Muscle of leg (tissue), 3 donors: ENCODE measurements at regions not wholly inside any gene's neighbourhood (a gene's known extent, or its start where the extent isn't known, plus 50 kb on each side); places are given as distances from the start of the nearest gene placed in this dataset.
A peak's percentile ranks its signal among the peaks of the same experiment; 100 is the strongest.

Experiments used
- DNase-seq: peaks from one replicate; pipeline ENCODE4 v3.0.0; 2013
- H3K27ac ChIP-seq: one replicate; pipeline ENCODE4 v1.5.1; 2013; ENCODE audit warnings: mild to moderate bottlenecking, low read length, control low read depth
- H3K27me3 ChIP-seq: one replicate; pipeline ENCODE4 v1.6.1; 2013; ENCODE audit warnings: low read length; ENCODE audit not compliant: control insufficient read depth, insufficient read depth
- H3K36me3 ChIP-seq: one replicate; pipeline ENCODE4 v1.6.1; 2013; ENCODE audit warnings: low read length; ENCODE audit not compliant: control insufficient read depth, insufficient read depth
- H3K4me1 ChIP-seq: one replicate; pipeline ENCODE4 v1.6.1; 2013; ENCODE audit warnings: low read length; ENCODE audit not compliant: control insufficient read depth, insufficient read depth
- H3K4me3 ChIP-seq: one replicate; pipeline ENCODE4 v1.5.1; 2013; ENCODE audit warnings: low read length, control low read depth
- H3K9me3 ChIP-seq: replicated peaks from 2 replicates; pipeline ENCODE4 v1.6.1; 2013; ENCODE audit warnings: low read depth, low read length; ENCODE audit not compliant: control insufficient read depth
- WGBS: methylation state at CpG from one replicate; pipeline ENCODE4 v1.1.5; 2013; ENCODE audit warnings: missing lambda C conversion rate; ENCODE audit not compliant: insufficient coverage; 5-methylcytosine and 5-hydroxymethylcytosine counted together

DNA sequence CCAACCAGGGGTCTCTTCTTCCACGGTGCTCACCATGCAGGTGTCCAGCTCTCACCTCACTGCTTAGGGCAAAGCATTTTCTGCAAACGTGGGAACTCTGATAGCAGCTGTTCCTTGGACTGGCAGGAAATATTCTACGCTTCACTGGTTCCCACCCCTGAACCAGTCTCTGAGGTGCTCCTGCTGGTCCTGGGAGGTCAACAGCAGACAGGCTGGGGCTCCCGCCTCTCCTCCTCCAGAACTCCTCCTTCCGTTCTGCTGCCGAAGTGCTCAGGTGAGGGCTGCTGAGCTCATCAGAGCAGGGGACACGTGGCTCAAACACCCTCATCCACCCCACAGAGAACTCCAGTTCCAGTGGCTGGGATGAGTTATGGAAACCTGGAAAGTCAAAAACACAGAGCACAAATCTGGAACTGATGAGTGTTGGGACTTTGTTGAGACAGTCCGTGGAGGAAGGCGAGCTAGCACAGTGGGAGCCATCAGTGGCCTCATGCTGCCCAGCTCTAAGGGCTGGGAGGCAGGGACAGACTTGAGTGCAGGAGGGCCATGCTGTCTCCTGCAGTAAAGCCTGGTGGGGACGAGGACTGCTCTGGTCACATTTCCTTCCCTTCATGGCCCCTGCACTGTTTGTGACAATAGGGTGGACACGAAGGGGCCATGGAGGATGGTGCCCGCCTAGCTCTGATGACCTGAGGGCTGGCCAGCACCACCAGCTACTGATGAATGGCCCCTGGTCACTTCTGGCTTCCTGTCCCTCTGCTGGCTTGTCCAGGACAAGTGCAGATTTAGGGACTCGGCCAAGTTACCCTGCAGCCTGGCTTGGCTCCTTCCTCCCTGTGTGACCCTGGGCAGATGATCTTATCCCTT is 137.8 kb downstream of the KLF13 start:
- DNase-seq, result no peak
- H3K27ac ChIP-seq, result no peak overlapping the region
- H3K36me3 ChIP-seq, result no peaks in the 10 kb centered on the region
- peaks cover 20% of the 10 kb centered on the region for H3K27me3 ChIP-seq
- H3K4me1 ChIP-seq, result peaks cover 9% of the 10 kb centered on the region
- no peaks in the 10 kb centered on the region for H3K9me3 ChIP-seq
- 83% methylated on average over 7 of the region's 13 CpGs for WGBS
- no peak overlapping the region for H3K4me3 ChIP-seq

DNA sequence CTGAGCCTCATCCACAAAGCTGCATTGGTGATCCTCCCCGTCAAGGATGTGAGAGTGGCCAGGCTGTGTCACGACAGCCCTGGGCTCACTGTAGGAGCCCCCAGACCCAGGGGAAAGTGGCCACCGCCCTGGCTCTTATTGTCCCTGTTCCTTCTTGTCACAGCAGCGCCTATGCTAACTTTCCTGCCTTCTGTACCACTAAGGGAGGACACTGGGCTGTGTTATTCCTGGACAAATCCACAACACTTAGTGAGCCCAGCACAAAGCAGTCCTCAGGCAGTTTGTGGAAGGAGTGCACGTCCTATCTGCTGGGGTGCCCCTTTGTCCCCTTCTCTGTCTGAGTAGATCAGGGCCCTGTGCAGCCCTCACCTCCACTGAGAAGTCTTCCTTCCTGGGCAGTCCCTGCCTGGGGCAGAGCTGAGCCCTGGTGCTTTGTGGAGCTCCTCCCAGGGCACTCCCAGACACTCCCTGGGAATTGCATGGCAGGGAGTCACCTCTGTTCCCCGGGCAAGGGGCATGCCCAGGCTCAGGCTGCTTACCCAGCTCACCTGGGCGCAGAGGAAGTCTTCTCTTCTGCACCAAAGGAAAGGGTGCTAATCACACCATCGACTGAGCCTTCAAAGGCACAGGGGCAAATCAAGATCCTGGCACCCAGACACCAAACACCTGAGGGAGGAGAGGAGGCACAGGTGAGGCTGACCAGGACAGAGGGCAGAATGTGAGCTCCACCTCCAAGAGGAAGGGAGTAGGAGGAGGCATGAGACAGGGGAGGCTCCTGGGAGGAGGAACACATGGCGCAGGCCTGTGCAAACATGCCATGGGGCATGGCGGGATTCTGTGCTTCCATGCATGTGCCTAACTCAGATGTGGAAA is 138.7 kb downstream of the KLF13 start:
- H3K9me3 ChIP-seq, result no peaks in the 10 kb centered on the region
- 81% methylated on average over 9 of the region's 10 CpGs for WGBS
- H3K4me1 ChIP-seq, result peaks cover 16% of the 10 kb centered on the region
- no peak overlapping the region for H3K27ac ChIP-seq
- H3K36me3 ChIP-seq, result no peaks in the 10 kb centered on the region
- no peak for DNase-seq
- H3K4me3 ChIP-seq, result no peak overlapping the region
- peaks cover 20% of the 10 kb centered on the region for H3K27me3 ChIP-seq

DNA sequence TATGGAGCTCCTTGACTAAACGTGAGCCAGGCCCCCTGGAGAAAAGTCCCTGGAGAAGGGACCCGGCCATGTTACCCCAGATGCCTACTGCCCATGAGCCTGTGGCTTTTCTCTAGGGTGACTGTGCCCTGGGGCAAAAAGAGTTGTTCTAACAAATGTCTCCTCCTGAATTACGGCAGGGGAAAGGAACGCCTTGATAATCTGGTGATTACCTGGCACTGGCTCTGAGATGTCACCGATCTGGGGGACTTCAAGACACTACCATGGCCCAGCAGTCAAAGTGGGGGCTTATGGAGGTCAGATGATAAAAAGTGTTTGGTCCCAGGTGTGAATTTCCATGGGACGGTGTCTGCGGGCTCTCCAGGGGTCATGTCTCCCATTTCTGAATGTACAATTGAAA is 140.7 kb downstream of the KLF13 start:
- WGBS, result 75% methylated on average over 5 of the region's 7 CpGs
- peaks cover 27% of the 10 kb centered on the region for H3K27me3 ChIP-seq
- H3K36me3 ChIP-seq, result no peaks in the 10 kb centered on the region
- H3K4me3 ChIP-seq, result no peak overlapping the region
- peaks cover 29% of the 10 kb centered on the region for H3K4me1 ChIP-seq
- no peak for DNase-seq
- no peaks in the 10 kb centered on the region for H3K9me3 ChIP-seq
- H3K27ac ChIP-seq, result no peak overlapping the region

DNA sequence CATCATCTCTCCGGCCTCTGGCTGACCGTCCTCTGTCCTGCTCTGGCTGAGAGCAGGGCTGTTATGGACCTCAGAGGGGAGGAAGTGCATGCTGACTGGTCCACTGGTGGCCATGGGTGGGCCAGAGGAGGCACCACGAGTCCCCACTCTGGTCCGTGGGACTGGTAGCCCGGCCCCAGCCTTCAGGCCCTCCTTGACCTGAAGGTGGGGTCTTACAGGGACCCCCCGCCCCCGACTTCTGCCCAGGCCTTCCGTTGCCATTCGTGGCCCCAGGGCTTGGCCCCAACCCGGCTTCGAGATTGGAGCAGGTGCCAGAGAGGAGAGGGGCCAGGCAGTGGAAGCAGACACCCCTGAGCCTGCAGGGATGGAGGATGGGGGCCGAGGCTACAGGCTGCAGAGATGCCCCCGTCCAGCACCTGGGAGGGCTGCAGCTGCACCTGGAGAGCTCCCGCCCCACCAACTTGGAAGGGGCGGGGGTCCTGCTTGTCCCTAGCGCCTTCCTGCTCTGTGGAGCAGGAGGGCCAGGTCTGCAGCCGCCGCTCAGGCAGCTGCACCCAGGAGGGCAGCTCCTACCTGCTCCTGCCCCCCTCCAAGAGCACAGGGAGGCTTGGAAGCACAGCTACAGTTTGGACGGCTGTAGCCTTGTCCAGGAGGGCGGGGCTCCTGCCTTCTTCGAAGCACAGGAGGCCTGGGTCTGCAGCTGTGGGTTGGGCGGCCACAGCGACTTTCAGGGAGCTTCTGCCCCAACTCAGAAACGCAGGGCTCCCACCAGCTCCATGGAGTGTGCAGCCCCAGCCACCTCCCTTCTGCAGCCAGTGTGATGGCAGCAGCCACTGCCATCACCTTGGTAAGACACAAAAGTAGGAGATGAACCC is 142.5 kb downstream of the KLF13 start:
- WGBS, result 79% methylated on average over 23 of the region's 24 CpGs
- H3K9me3 ChIP-seq, result no peaks in the 10 kb centered on the region
- H3K36me3 ChIP-seq, result no peaks in the 10 kb centered on the region
- no peak overlapping the region for H3K4me3 ChIP-seq
- no peak for DNase-seq
- H3K27ac ChIP-seq, result no peak overlapping the region
- peaks cover 29% of the 10 kb centered on the region for H3K27me3 ChIP-seq
- H3K4me1 ChIP-seq, result peaks cover 36% of the 10 kb centered on the region

DNA sequence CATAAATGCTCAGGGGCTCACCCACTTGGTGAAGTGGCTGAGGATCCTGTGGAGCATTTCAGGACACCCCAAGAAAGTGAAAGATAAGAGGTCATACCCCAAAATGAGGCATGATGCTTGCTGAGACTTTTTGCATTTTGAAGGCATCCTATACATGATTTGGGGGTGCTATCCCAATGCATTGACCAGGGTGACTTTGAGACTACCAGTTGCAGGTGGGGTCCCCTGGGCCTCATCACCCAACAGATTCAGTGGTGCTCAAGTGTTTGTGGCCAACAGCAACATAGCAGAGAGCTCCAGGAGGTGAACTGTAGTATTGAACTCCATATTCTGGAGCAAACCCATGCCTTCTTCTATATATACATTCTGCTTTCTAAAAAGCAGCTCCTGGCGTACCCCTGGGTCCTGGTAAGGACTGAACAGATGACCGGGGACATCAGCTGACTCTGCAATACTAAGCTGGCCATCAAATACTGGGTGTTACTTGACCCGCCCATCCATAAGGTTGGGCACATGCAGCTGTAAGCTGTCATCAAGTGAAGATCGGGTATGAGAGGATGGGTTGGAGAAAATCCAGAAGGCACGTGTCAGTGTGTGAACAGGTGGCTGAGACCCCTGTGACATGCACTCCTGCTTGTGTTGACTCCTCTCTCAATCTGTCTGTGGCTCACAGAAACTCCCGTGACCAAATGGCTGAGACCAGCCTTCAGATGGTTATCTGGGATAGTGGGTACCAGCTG is 143.3 kb downstream of the KLF13 start:
- H3K27me3 ChIP-seq, result peaks cover 22% of the 10 kb centered on the region
- WGBS, result 66% methylated on average over 2 of the region's 6 CpGs
- H3K9me3 ChIP-seq, result no peaks in the 10 kb centered on the region
- DNase-seq, result peak; percentile 72
- no peak overlapping the region for H3K4me3 ChIP-seq
- H3K27ac ChIP-seq, result no peak overlapping the region
- no peaks in the 10 kb centered on the region for H3K36me3 ChIP-seq
- H3K4me1 ChIP-seq, result peaks cover 36% of the 10 kb centered on the region

DNA sequence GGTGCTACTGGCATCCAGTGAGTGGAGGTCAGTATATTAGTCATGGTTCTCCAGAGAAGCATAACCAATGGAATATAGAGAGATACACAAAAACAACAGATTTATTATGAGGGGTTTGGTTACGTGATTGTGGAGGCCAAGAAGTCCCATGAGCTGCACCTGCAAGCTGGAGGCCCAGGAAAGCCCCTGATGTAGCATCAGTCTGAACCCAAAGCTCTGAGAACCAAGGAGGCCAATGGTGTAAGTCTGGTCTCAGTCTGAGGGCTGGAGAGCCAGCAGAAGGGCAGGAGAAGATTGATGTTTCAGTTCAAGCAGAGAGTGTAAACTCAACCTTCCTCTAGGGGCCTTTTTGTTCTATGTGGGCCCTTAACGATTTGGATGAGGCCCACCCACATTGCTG is 144.1 kb downstream of the KLF13 start:
- 67% methylated on average over 1 of the region's 2 CpGs for WGBS
- H3K4me3 ChIP-seq, result no peak overlapping the region
- no peak overlapping the region for H3K27ac ChIP-seq
- no peaks in the 10 kb centered on the region for H3K36me3 ChIP-seq
- no peak for DNase-seq
- H3K9me3 ChIP-seq, result no peaks in the 10 kb centered on the region
- peaks cover 16% of the 10 kb centered on the region for H3K27me3 ChIP-seq
- peaks cover 36% of the 10 kb centered on the region for H3K4me1 ChIP-seq

DNA sequence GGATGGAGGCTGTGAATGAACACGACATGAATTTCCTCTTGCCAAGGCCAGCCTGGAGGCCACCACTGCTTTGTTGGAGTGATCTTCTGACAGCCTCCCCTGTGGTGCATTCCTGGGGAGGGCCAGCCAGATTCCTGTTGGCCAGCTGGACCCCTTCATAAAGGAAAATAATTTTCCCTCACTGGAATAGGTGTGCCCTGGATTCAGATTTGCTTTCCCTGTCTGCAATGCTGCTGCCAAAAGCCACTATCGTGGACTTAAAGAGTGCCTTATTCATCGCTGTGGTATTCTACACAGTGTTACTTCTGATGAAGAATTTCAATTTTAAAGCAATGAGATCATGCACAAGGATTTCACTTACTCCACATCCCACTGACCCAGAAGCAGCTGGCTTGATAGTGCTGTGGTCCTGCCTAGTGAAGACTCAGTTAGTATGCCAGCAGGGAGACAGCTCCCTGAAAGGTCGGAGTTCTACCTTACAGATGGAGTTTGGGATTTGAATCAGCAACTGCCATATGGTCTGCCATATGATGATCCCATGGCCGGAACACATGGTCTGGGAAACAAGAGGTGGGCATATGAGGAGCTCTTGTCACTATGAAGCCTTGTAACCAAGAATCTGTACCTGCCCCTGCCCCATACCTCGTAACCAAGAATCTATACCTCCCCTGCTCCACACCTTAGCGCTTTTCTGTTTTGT is 145.2 kb downstream of the KLF13 start:
- Histone ChIP-seq H3K27me3 (peaks cover 16% of the 10 kb centered on the region), H3K9me3 (no peaks in the 10 kb centered on the region), H3K36me3 (no peaks in the 10 kb centered on the region), H3K4me3 (no peak overlapping the region), H3K4me1 (peaks cover 41% of the 10 kb centered on the region), H3K27ac (no peak overlapping the region)
- DNase-seq, result peak; percentile 71
- 89% methylated on average over 1 of the region's 7 CpGs for WGBS

DNA sequence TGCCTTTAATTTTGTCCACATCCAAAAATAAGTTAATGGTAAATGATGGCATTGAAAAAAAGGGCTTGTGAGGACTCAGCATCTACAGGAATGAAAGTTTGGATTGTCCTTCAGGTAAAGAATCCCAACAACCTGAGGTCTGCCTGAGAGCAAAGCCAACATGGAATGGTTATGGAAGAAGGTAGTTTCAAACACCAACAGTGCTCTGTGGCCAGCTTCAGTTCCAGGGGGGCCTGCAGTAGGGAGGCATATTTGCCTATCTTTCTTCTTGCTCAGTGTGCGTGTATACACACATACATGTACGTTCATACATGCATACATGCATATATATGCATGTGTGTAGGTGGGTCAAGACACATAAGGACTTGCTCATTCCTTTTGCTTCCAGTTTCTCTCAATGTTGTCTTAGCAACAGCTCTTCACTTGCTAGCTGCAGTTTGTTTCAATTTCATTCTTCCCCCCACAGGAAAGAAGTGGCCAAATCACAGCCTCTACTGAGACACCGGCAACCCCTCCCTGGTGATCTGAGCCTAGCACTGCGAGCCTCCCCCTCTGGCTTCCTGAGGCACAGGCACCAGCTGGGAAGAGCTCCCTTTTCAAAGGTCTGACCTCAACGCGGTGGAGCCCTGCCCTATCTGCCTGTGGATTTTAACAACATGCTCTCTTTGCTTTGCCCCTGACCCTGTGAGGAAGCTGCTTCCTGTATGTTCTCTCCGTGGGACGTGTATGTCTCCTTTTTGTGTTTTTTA is 146.2 kb downstream of the KLF13 start:
- Histone ChIP-seq H3K27ac (peak overlapping the region; percentile 9), H3K27me3 (peaks cover 11% of the 10 kb centered on the region), H3K4me3 (no peak overlapping the region), H3K9me3 (no peaks in the 10 kb centered on the region), H3K36me3 (no peaks in the 10 kb centered on the region), H3K4me1 (peaks cover 41% of the 10 kb centered on the region)
- peak; percentile 58 for DNase-seq
- WGBS, result 10% methylated on average over 2 of the region's 8 CpGs
